Esophagus squamous epithelium (tissue), 5 donors: ENCODE measurements at regions not wholly inside any gene's neighbourhood (a gene's known extent, or its start where the extent isn't known, plus 50 kb on each side); places are given as distances from the start of the nearest gene placed in this dataset.

Experiments
- DNase-seq: peaks from one replicate; lab custom pipeline; 2025; lab: John Stamatoyannopoulos, UW
- H3K27ac ChIP-seq, 4 donors: fragments of 200-600 bp; sonication (generic); one replicate each; pipeline ENCODE4 v1.5.1; 2016 to 2019; ENCODE audit warnings: mild to moderate bottlenecking in 1 of 4
- H3K27me3 ChIP-seq, 4 donors: fragments of 200-600 bp; sonication (generic); 1 replicate in 3 of 4; 2 replicates in 1 of 4; pipeline versions ENCODE4 v1.5.1 to v1.6.0; 2017 to 2021; ENCODE audit warnings: antibody characterized with exemption in 1 of 4
- H3K36me3 ChIP-seq, 3 donors: fragments of 200-600 bp; sonication (generic); one replicate each; pipeline ENCODE4 v1.5.1; 2016 to 2019
- H3K4me1 ChIP-seq, 3 donors: fragments of 200-600 bp; sonication (generic); one replicate each; pipeline ENCODE4 v1.5.1; 2017 to 2019
- H3K4me3 ChIP-seq, 4 donors: fragments of 200-600 bp; sonication (generic); 1 replicate in 3 of 4; 2 replicates in 1 of 4; pipeline ENCODE4 v1.5.1; 2016 to 2019; ENCODE audit warnings: mild to moderate bottlenecking in 2 of 4, moderate library complexity in 1 of 4
- H3K9me3 ChIP-seq, 3 donors: fragments of 200-600 bp; sonication (generic); one replicate each; pipeline ENCODE4 v1.5.1; 2016 to 2019
- POLR2A ChIP-seq, 4 donors: fragments of 450-650 bp; IDR thresholded peaks; one replicate each; pipeline ENCODE4 v1.6.1; 2017; ENCODE audit warnings: antibody characterized with exemption in 4 of 4, mild to moderate bottlenecking in 4 of 4, moderate library complexity in 3 of 4
- WGBS, 2 donors: methylation state at CpG; one replicate each; pipeline ENCODE4 v1.1.5; 2018; 5-methylcytosine and 5-hydroxymethylcytosine counted together
- intact Hi-C: fragments of 100-400 bp; cut with DNase I; formaldehyde crosslinking; loops from one replicate; pipeline ENCODE4 v1.15.0; 2022
- TF ChIP-seq, protein P1 (sequence below), 6 experiments: fragments of 450-650 bp in 4 of 6; fragments of 200-600 bp in 2 of 6; sonication (generic) in 2 of 6; IDR thresholded peaks; one replicate each; pipeline ENCODE4 v1.5.1; 2016 to 2019; ENCODE audit warnings: antibody characterized with exemption in 6 of 6, mild to moderate bottlenecking in 4 of 6, moderate library complexity in 4 of 6
- donor health status: DM: yes; HTN: yes; CAD: no.

DNA sequence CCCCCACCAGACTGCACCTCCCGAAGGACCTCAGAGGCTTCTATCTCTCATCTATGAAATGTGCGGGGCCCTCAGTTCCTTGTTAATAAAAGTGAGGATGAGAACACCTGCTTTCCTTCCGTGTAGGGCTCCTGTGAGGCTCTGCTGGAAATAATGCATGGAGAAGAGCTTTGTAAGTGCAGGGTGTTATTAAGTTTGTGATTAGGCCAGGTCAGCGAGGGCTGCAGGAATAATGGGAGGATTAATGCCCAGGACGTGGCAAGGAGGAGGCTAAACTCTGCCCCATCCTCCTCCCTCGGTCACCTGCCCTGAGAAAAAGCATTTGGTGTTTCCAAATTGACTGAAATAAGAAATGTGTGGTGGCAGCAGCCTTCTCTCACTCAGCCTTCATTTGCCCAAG lies 83.5 kb upstream of the HSPA9 start:
- Histone ChIP-seq H3K9me3 (no peaks in the 10 kb centered on the region), H3K27me3 (peaks cover 0 to 6% (median 0%) of the 10 kb centered on the region in 4 donors), H3K4me3 (no peak overlapping the region), H3K36me3 (no peaks in the 10 kb centered on the region), H3K4me1 (peaks cover 8 to 38% (median 9%) of the 10 kb centered on the region in 3 donors), H3K27ac (no peak overlapping the region)
- DNase-seq = no peak
- 86 to 90% methylated on average over 6 of the region's 6 CpGs for WGBS, 2 donors
- intact Hi-C loops = no loop called here
- TF ChIP-seq POLR2A (IDR thresholded peaks at IDR 0.05) = no peak
- TF ChIP-seq, protein P1, sequence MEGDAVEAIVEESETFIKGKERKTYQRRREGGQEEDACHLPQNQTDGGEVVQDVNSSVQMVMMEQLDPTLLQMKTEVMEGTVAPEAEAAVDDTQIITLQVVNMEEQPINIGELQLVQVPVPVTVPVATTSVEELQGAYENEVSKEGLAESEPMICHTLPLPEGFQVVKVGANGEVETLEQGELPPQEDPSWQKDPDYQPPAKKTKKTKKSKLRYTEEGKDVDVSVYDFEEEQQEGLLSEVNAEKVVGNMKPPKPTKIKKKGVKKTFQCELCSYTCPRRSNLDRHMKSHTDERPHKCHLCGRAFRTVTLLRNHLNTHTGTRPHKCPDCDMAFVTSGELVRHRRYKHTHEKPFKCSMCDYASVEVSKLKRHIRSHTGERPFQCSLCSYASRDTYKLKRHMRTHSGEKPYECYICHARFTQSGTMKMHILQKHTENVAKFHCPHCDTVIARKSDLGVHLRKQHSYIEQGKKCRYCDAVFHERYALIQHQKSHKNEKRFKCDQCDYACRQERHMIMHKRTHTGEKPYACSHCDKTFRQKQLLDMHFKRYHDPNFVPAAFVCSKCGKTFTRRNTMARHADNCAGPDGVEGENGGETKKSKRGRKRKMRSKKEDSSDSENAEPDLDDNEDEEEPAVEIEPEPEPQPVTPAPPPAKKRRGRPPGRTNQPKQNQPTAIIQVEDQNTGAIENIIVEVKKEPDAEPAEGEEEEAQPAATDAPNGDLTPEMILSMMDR (IDR thresholded peaks at IDR 0.05) = no peak

DNA sequence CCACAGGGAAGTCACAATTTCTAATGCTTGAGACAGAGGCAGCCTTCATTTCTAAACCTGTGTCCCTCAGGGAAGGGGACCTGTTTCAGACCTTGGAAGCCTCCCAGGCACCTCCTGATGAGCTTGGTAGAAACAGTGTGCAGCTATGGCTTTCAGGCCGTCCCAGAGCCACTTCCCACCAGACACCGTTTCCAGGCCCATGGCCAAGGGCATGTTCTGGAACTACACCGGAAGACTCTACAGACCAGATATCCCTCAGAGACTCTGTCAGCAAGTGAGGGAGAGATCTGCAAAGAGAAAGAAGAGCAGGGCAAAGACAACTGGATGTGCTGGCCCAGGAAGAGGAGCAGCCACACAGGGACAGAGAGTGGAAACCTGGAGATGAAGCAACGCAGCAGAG lies 82.2 kb upstream of the HSPA9 start:
- Histone ChIP-seq H3K4me3 (no peak overlapping the region), H3K27me3 (peaks cover 0 to 9% (median 0%) of the 10 kb centered on the region in 4 donors), H3K36me3 (no peaks in the 10 kb centered on the region), H3K4me1 (peaks cover 0 to 30% (median 0%) of the 10 kb centered on the region in 3 donors), H3K27ac (no peak overlapping the region), H3K9me3 (no peaks in the 10 kb centered on the region)
- DNase-seq = no peak
- TF ChIP-seq, protein P1 (IDR thresholded peaks at IDR 0.05) = no peak
- TF ChIP-seq POLR2A (IDR thresholded peaks at IDR 0.05) = no peak
- WGBS, 2 donors = 100% methylated on average over 2 of the region's 4 CpGs
- intact Hi-C loops = no loop called here

DNA sequence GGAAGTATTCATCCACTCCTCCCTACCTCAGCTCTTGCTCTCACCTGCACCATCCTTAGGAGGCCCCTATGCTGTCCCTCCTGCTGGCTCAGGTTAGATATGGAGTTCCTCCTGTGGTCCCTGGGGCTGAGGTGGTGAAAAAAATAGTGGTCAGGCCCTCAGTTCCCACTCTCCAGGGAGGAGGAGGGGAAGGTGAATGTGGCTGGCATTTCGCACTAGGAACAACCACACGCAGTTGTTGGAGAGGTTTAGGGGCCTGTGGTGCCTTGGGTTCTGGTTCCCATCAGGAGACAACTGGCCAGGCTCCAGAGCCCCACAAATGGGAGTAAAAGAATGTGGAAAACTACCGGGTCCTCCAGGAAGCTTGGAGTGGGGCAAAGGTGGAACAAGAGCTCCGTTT lies 81.7 kb upstream of the HSPA9 start:
- Histone ChIP-seq H3K9me3 (no peaks in the 10 kb centered on the region), H3K27me3 (peaks cover 0 to 13% (median 0%) of the 10 kb centered on the region in 4 donors), H3K36me3 (no peaks in the 10 kb centered on the region), H3K27ac (no peak overlapping the region), H3K4me3 (no peak overlapping the region), H3K4me1 (peaks cover 0 to 29% (median 0%) of the 10 kb centered on the region in 3 donors)
- DNase-seq = no peak
- 67 to 100% methylated on average over 1 to 4 of the region's 4 CpGs for WGBS, 2 donors
- TF ChIP-seq, protein P1 (IDR thresholded peaks at IDR 0.05) = no peak
- no peak for TF ChIP-seq POLR2A (IDR thresholded peaks at IDR 0.05)
- intact Hi-C loops = no loop called here

DNA sequence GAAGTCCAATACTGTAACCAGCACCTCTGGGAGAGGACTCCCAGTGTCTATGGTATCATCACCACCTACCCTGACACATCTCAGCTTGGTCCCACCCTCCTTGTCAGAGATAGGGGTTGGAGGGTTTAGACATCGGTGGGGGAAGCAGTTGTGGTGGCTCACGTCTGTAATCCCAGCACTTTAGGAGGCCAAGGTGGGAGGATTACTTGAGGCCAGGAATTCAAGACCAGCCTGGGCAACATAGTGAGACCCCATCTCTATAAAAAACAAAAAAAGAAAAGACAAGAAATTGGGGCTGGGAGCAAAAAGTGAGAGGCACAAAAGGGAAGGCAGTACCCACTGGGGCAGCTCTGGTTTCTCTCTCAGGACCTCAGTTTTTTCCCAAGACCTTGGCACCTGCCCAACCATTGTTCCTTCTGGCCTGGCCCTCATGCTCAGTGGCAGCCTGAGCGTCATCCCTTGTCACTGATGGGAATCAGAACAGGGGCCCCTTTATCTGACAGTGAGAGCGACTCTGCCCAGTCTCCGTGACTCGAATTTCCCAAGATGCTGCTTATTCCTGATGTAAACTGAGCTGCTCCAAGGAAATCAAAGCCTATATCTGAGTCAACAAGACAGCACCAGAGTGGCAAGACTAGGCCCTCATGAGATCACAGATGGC lies 80.5 kb upstream of the HSPA9 start:
- no peak overlapping the region for H3K4me3 ChIP-seq
- peaks cover 0 to 23% (median 0%) of the 10 kb centered on the region in 4 donors for H3K27me3 ChIP-seq
- H3K4me1 ChIP-seq = peaks cover 0 to 23% (median 0%) of the 10 kb centered on the region in 3 donors
- TF ChIP-seq, protein P1 (IDR thresholded peaks at IDR 0.05) = no peak
- TF ChIP-seq POLR2A (IDR thresholded peaks at IDR 0.05) = no peak
- H3K27ac ChIP-seq = no peak overlapping the region
- H3K9me3 ChIP-seq = no peaks in the 10 kb centered on the region
- H3K36me3 ChIP-seq = no peaks in the 10 kb centered on the region
- no peak for DNase-seq
- intact Hi-C loops = no loop called here
- WGBS, 2 donors = 86 to 87% methylated on average over 4 to 6 of the region's 6 CpGs

DNA sequence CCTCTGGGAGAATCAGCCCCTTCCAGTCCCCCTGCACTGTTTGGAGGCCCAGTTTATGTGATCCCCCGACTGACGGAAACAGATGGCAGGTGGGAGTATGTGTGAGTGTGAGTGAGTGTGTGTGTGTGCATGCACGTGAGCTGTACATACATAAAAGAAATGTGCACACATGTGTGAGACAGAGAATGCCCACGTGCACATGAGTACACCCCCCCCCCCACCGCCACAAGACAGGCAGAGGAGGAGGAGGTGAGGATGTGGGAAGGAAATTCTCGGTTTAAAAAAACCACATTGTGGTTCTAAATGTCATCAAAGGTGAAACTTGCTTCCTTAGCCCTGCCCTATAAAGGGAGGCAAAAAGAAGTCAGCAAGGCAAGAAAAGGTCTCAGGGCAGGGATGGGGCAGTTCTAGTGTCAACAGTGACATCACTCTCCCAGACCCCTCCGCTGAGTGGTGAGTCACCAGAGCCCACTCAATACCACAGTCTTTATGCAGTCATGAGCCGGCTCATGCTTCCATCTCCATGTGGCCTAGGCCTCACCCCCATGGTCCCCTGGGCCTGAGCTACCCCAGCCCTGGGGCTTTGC lies 79.2 kb upstream of the HSPA9 start:
- intact Hi-C loops = no loop called here

More for the DNA sequence above, 79.2 kb upstream of the HSPA9 start:
- 41 to 55% methylated on average over 8 of the region's 8 CpGs for WGBS, 2 donors
- TF ChIP-seq, protein P1 (IDR thresholded peaks at IDR 0.05) = no peak
- no peak for TF ChIP-seq POLR2A (IDR thresholded peaks at IDR 0.05)
- H3K27me3 ChIP-seq = peaks cover 0 to 35% (median 0%) of the 10 kb centered on the region in 4 donors
- no peak for DNase-seq
- no peaks in the 10 kb centered on the region for H3K36me3 ChIP-seq
- H3K27ac ChIP-seq = no peak overlapping the region
- H3K4me1 ChIP-seq = peaks cover 0 to 26% (median 0%) of the 10 kb centered on the region in 3 donors
- H3K9me3 ChIP-seq = no peaks in the 10 kb centered on the region
- H3K4me3 ChIP-seq = no peak overlapping the region
